ENCODE measurements at regions not wholly inside any gene's neighbourhood (a gene's known extent, or its start where the extent isn't known, plus 50 kb on each side); places are given as distances from the start of the nearest gene placed in this dataset.

- TF ChIP-seq ZC3H10 (CRISPR knock-in tag; IDR thresholded peaks at IDR 0.05) (no peak), ZFP30 (CRISPR knock-in tag; IDR thresholded peaks at IDR 0.05) (no peak), ARNTL (CRISPR knock-in tag; IDR thresholded peaks at IDR 0.05; ENCODE audit: borderline replicate concordance, low read depth) (no peak), RARB (CRISPR knock-in tag; IDR thresholded peaks at IDR 0.05) (no peak), GLIS3 (CRISPR knock-in tag; IDR thresholded peaks at IDR 0.05) (no peak), ZNF565 (CRISPR knock-in tag; conservative IDR thresholded peaks at IDR 0.05; ENCODE audit: low read depth) (no peak), TOX (CRISPR knock-in tag; IDR thresholded peaks at IDR 0.05; ENCODE audit: borderline replicate concordance) (no peak), BACH2 (CRISPR knock-in tag; IDR thresholded peaks at IDR 0.05; ENCODE audit: borderline replicate concordance) (no peak), ESRRG (CRISPR knock-in tag; IDR thresholded peaks at IDR 0.05) (no peak), PPARA (CRISPR knock-in tag; IDR thresholded peaks at IDR 0.05; ENCODE audit: borderline replicate concordance) (no peak), SNAI2 (CRISPR knock-in tag; IDR thresholded peaks at IDR 0.05) (no peak), ZNF8 (CRISPR knock-in tag; IDR thresholded peaks at IDR 0.05) (no peak), ZNF70 (CRISPR knock-in tag; IDR thresholded peaks at IDR 0.05) (no peak)
- TF ChIP-seq, protein P1, sequence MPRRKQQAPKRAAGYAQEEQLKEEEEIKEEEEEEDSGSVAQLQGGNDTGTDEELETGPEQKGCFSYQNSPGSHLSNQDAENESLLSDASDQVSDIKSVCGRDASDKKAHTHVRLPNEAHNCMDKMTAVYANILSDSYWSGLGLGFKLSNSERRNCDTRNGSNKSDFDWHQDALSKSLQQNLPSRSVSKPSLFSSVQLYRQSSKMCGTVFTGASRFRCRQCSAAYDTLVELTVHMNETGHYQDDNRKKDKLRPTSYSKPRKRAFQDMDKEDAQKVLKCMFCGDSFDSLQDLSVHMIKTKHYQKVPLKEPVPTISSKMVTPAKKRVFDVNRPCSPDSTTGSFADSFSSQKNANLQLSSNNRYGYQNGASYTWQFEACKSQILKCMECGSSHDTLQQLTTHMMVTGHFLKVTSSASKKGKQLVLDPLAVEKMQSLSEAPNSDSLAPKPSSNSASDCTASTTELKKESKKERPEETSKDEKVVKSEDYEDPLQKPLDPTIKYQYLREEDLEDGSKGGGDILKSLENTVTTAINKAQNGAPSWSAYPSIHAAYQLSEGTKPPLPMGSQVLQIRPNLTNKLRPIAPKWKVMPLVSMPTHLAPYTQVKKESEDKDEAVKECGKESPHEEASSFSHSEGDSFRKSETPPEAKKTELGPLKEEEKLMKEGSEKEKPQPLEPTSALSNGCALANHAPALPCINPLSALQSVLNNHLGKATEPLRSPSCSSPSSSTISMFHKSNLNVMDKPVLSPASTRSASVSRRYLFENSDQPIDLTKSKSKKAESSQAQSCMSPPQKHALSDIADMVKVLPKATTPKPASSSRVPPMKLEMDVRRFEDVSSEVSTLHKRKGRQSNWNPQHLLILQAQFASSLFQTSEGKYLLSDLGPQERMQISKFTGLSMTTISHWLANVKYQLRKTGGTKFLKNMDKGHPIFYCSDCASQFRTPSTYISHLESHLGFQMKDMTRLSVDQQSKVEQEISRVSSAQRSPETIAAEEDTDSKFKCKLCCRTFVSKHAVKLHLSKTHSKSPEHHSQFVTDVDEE (CRISPR knock-in tag; IDR thresholded peaks at IDR 0.05): no peak
- TF ChIP-seq, protein P2, sequence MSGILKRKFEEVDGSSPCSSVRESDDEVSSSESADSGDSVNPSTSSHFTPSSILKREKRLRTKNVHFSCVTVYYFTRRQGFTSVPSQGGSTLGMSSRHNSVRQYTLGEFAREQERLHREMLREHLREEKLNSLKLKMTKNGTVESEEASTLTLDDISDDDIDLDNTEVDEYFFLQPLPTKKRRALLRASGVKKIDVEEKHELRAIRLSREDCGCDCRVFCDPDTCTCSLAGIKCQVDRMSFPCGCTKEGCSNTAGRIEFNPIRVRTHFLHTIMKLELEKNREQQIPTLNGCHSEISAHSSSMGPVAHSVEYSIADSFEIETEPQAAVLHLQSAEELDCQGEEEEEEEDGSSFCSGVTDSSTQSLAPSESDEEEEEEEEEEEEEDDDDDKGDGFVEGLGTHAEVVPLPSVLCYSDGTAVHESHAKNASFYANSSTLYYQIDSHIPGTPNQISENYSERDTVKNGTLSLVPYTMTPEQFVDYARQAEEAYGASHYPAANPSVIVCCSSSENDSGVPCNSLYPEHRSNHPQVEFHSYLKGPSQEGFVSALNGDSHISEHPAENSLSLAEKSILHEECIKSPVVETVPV (CRISPR knock-in tag; IDR thresholded peaks at IDR 0.05): no peak
- no peak for ATAC-seq
Observed at GRCh38 chr16:20242568-20243255, 84.6 kb downstream of the GP2 start.

DNA sequence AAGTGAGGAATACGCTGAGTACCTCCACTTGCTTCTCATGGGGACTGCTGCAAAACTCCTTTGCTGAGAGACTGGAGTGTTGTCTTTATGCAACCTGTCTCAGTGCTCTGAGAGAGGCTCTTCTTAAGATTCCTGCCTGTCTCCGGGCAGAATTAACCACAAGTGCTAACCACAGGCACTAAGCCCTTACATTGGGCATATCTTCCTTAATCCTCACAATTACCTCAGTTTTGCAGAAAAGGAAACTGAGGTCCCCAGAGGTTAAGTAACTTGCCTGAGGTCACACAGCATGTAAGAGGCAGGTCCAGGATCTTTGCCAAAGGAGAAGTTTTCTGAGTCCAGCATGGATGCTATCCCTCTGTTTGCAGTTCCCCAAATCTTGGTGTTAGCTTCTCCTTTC, 86.0 kb downstream of the GP2 start:
- TF ChIP-seq SNAI2 (CRISPR knock-in tag; IDR thresholded peaks at IDR 0.05): no peak
- TF ChIP-seq PPARA (CRISPR knock-in tag; IDR thresholded peaks at IDR 0.05; ENCODE audit: borderline replicate concordance): no peak
- no peak for TF ChIP-seq ZFP3 (CRISPR knock-in tag; IDR thresholded peaks at IDR 0.05)
- TF ChIP-seq ARNTL (CRISPR knock-in tag; IDR thresholded peaks at IDR 0.05; ENCODE audit: borderline replicate concordance, low read depth): no peak
- TF ChIP-seq TOX (CRISPR knock-in tag; IDR thresholded peaks at IDR 0.05; ENCODE audit: borderline replicate concordance): no peak
- no peak for TF ChIP-seq ZNF565 (CRISPR knock-in tag; conservative IDR thresholded peaks at IDR 0.05; ENCODE audit: low read depth)
- TF ChIP-seq TCF4 (CRISPR knock-in tag; IDR thresholded peaks at IDR 0.05; ENCODE audit: borderline replicate concordance): no peak
- no peak for TF ChIP-seq PATZ1 (CRISPR knock-in tag; IDR thresholded peaks at IDR 0.05; ENCODE audit: borderline replicate concordance)
- ATAC-seq: no peak

DNA sequence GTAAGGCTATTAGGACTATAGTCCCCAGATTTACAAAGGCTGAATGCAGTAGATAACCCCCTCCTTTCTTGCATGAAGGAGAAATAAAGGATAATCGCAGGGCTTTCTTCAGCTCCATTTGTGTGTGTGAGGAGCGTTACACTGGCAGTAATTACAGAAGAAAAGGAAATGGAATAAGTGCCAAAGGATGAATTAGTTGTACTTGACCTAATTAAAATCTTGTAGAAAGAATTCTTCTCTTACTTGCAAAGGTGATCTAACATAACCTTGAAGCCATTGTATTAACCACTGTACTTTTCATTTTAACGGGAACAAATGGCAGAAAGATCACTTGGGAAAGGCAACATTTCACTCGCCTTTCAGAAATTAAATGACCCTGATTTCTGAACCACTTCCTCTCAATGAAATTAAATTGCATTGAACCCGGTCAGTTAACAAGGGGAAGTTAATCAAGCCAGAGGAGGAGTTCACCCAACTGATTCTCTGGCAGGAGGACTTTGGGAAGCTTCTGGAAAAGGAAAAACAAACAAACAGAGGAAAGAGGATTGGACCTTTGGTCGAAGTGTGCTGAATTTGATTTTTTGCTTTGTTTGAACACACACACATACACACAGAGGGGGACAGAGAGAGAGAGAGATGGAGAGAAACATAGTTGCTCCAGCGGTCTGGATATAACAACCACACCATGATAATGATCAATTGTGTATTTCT, 90.6 kb downstream of the GP2 start:
- no peak for ATAC-seq
- TF ChIP-seq ARNTL (CRISPR knock-in tag; IDR thresholded peaks at IDR 0.05; ENCODE audit: borderline replicate concordance, low read depth) (no peak), ZFP30 (CRISPR knock-in tag; IDR thresholded peaks at IDR 0.05) (no peak), ZNF565 (CRISPR knock-in tag; conservative IDR thresholded peaks at IDR 0.05; ENCODE audit: low read depth) (no peak), TOX (CRISPR knock-in tag; IDR thresholded peaks at IDR 0.05; ENCODE audit: borderline replicate concordance) (no peak)

GRCh38 chr16:20225228-20225733, 102.0 kb downstream of the GP2 start:
- TF ChIP-seq ZFP30 (CRISPR knock-in tag; IDR thresholded peaks at IDR 0.05): no peak
- no peak for TF ChIP-seq CSDC2 (CRISPR knock-in tag; IDR thresholded peaks at IDR 0.05)
- no peak for TF ChIP-seq ISL1 (CRISPR knock-in tag; IDR thresholded peaks at IDR 0.05)
- no peak for TF ChIP-seq PATZ1 (CRISPR knock-in tag; IDR thresholded peaks at IDR 0.05; ENCODE audit: borderline replicate concordance)
- no peak for TF ChIP-seq ZC3H10 (CRISPR knock-in tag; IDR thresholded peaks at IDR 0.05)

More at GRCh38 chr16:20225228-20225733, 102.0 kb downstream of the GP2 start:
- ATAC-seq: no peak
